ENCODE measurements at regions not wholly inside any gene's neighbourhood (a gene's known extent, or its start where the extent isn't known, plus 50 kb on each side); places are given as distances from the start of the nearest gene placed in this dataset.
"Not testable (repeated sequence)": the region's sequence is repeated elsewhere in the genome, so short reads cannot be mapped to it uniquely, and the experiment has no call there.

GRCh38 chr21:35512346-35512745 lies 463.2 kb upstream of the RUNX1 start:
- in situ Hi-C loops (cut with HindIII; ENCODE audit: low sequenced_read_pairs) = no loop called here

DNA sequence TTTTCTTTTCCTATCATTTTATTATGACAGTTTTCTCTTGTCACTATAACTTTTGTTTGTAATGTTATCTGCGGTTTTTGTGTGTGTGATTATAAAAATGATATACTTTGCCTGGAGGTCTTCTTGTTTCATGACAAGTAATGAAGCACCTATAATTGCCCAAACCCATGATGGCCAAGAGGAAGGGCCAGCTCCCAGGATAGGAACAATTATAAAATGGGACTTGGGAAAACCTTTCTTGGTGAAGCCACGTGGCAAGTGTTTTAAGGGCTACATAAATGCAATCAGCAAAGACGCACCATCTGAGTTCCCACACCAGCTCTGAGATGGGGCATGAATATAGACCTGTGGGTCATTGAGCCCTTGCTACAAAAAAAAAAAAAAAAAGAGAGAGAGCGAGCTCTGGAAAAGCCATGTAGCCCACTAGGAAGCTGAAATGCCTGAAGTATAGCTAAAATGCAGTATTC lies 462.6 kb upstream of the RUNX1 start:
- in situ Hi-C loops (cut with HindIII; ENCODE audit: low sequenced_read_pairs) = no loop called here

DNA sequence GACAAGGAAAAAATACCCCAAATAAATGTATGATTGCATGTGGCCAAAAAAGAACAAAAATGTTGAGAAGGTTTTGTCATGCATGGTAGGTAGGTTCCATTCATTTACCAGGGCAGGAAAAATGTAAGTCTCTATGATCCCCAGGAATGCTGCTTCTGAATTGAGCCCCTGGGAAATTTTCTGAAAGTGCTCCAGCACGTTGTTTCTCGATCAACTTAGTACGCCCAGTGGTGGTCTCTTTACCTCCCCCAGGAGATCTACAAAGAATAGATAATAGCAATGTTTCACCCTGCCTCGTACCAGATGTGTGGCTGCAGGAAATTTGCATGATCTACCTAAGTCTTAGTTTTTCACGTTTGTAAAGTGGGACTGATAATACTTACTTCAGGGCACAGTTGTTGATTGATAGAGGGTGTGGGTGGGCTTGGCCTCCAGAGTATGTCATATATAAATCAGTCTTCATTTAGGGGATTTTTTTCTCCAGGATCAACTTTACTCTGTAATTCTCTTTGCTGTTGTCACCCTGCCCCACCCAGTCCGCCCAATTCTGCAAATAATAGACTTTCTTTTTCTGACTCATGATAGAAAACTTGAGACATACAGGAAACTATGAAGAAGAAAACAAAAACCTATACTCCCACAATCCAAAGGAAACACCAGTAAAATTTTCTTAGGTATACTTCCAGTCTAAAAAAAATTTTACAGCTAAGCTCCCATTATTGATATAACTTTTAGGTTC lies 462.0 kb upstream of the RUNX1 start:
- in situ Hi-C loops (cut with HindIII; ENCODE audit: low sequenced_read_pairs) = no loop called here

- in situ Hi-C loops (cut with HindIII; ENCODE audit: low sequenced_read_pairs) = no loop called here
Observed at GRCh38 chr21:35510294-35510693, 461.2 kb upstream of the RUNX1 start.

- in situ Hi-C loops (cut with HindIII; ENCODE audit: low sequenced_read_pairs) = loop anchor here (10.0 kb wide), 1 partner anchor 214 kb away; no protein-coding TSS in a partner anchor
Observed at GRCh38 chr21:35509001-35509704, 460.1 kb upstream of the RUNX1 start.

DNA sequence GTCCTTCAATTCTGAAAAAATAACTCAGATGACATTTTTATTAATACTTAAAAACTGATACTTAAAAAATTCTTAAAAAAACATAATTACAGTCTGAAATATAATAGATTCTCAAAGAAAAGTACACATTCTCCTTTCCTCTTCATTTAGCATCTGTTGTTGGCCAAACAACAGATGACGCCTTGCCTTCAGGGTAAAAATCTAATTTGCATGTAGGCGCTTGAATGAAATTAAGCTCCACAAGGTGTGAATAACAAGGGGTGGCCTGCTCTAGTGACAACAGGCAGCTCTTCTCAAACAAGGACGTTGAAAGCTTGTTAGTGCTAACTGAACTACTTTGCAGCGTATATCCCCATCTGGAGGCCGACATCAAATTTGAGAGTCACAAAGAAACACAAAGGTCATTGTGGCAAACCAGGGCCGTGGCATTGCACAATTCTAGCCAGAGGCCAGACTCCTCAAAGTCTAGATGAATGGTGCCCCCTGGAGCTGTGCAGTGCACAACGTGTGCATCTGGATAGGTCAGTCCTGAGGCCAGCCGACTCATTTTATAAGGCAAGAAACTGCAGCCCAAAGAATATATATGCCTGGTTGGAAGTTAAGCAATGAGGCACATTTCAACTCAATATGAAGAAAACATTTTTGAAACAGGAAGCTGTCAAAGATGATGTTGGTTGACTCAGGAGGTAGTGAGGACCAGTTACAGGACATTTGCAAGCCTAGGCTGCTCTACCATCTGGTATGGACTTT lies 459.2 kb upstream of the RUNX1 start:
- in situ Hi-C loops (cut with HindIII; ENCODE audit: low sequenced_read_pairs) = loop anchor here (10.0 kb wide), 1 partner anchor 214 kb away; no protein-coding TSS in a partner anchor

GRCh38 chr21:35507181-35507759 lies 458.2 kb upstream of the RUNX1 start:
- in situ Hi-C loops (cut with HindIII; ENCODE audit: low sequenced_read_pairs) = loop anchor here (10.0 kb wide), 1 partner anchor 212 kb away; no protein-coding TSS in a partner anchor

DNA sequence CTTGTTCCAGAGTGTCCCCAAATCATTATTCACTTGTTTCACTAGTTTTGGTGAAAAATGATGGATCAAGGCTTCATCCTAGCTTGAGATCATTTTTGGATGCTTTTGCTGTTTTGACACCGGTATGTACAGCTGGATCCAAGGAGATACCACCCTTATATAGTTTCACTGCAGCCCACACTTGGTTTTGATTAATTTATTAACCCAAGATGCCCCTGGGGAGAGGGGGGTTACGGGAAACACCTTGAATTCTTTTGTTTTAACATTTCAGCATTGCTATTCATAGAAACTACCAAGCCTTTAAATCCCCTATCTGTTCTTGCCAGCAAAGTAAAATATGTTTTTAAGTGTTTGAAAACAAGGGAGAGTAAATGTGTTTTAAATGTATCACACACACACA lies 457.7 kb upstream of the RUNX1 start:
- in situ Hi-C loops (cut with HindIII; ENCODE audit: low sequenced_read_pairs) = loop anchor here (10.0 kb wide), 1 partner anchor 212 kb away; no protein-coding TSS in a partner anchor

- in situ Hi-C loops (cut with HindIII; ENCODE audit: low sequenced_read_pairs) = loop anchor here (10.0 kb wide), 1 partner anchor 212 kb away; no protein-coding TSS in a partner anchor
Observed at GRCh38 chr21:35506352-35506751, 457.2 kb upstream of the RUNX1 start.

DNA sequence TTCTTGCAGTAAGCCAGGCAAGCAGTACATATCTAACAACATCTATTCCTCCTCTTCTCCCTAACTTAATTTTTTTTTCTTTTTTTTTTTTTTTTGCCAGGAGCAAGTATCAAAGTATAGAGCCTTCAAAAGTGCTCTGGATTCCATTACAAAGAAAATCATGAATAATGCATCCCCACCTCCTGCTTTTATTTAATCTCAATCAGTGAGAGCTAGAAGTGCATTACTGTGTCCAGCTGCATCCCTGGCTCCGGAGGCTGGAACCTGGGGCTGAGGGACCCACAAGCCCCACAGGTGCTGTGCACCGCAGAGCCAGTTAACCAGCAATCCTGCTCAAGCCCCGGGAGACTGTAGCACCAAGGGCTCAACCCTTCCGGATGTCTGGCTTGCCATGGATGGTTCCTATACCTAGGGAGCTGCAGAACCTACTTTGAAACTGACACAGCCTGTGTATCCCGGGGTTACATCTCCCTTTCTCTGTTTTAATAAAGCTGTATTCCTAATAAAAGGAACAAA lies 455.9 kb upstream of the RUNX1 start:
- in situ Hi-C loops (cut with HindIII; ENCODE audit: low sequenced_read_pairs) = loop anchor here (10.0 kb wide), 1 partner anchor 210 kb away; no protein-coding TSS in a partner anchor

- in situ Hi-C loops (cut with HindIII; ENCODE audit: low sequenced_read_pairs) = loop anchor here (10.0 kb wide), 1 partner anchor 209 kb away; no protein-coding TSS in a partner anchor
Observed at GRCh38 chr21:35504277-35504676, 455.2 kb upstream of the RUNX1 start.

- in situ Hi-C loops (cut with HindIII; ENCODE audit: low sequenced_read_pairs) = loop anchor here (10.0 kb wide), 1 partner anchor 209 kb away; no protein-coding TSS in a partner anchor
Observed at GRCh38 chr21:35503671-35504070, 454.6 kb upstream of the RUNX1 start.

- in situ Hi-C loops (cut with HindIII; ENCODE audit: low sequenced_read_pairs) = loop anchor here (10.0 kb wide), 1 partner anchor 208 kb away; no protein-coding TSS in a partner anchor
Observed at GRCh38 chr21:35502821-35503220, 453.7 kb upstream of the RUNX1 start.

DNA sequence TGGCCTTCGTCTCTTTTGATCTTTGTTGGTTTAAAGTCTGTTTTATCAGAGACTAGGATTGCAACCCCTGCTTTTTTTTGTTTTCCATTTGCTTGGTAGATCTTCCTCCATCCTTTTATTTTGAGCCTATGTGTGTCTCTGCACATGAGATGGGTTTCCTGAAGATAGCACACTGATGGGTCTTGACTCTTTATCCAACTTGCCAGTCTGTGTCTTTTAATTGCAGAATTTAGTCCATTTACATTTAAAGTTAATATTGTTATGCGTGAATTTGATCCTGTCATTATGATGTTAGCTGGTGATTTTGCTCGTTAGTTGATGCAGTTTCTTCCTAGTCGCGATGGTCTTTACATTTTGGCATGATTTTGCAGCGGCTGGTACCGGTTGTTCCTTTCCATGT lies 448.4 kb upstream of the RUNX1 start:
- in situ Hi-C loops (cut with HindIII; ENCODE audit: low sequenced_read_pairs) = not testable (repeated sequence)

- in situ Hi-C loops (cut with HindIII; ENCODE audit: low sequenced_read_pairs) = no loop called here
Observed at GRCh38 chr21:35491920-35492678, 443.0 kb upstream of the RUNX1 start.

DNA sequence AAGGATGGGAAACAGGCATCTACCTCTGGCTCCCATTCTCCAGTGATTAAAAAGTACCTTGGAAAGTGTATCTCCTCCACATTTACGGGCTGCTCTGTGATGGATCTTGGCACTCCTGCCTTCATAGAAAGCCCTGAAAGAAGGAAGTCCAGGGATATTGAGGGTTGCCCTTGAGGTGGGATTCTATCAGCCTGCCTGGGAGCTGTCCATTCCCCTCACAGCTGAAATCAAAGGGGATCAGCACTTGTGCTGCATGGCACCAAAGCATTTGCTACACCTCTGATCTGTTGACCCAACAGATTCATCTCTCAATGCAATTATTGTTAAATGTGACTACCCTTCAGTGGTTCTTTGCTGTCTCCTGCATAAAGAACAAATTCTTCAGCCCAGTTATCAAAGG lies 442.0 kb upstream of the RUNX1 start:
- in situ Hi-C loops (cut with HindIII; ENCODE audit: low sequenced_read_pairs) = no loop called here

- in situ Hi-C loops (cut with HindIII; ENCODE audit: low sequenced_read_pairs) = no loop called here
Observed at GRCh38 chr21:35489389-35489980, 440.4 kb upstream of the RUNX1 start.

- in situ Hi-C loops (cut with HindIII; ENCODE audit: low sequenced_read_pairs) = no loop called here
Observed at GRCh38 chr21:35488946-35489345, 439.8 kb upstream of the RUNX1 start.

- in situ Hi-C loops (cut with HindIII; ENCODE audit: low sequenced_read_pairs) = no loop called here
Observed at GRCh38 chr21:35485364-35485763, 436.3 kb upstream of the RUNX1 start.
